ENCODE measurements at regions not wholly inside any gene's neighbourhood (a gene's known extent, or its start where the extent isn't known, plus 50 kb on each side); places are given as distances from the start of the nearest gene placed in this dataset.

DNA sequence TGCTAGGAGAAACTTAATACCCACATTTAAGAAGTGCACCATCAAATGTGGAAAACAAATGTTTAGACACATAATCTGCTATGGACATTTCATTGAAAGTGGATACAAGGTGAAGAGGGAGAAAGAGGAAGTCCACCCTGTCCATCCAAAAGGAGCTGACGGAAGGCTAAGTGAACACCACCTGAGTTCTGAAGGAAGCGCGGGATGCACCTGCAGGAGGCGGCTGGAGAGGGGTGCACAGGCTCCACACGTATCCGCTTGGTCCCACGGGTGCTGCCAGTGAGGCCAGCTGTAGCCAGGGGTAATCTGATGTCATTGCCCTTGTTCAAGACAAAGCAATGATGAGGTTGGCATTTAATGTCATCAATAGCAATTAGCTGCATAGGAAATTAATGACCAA lies 75.9 kb upstream of the TMEM18 start:
- Histone ChIP-seq H3K4me1 (ENCODE audit: insufficient read depth, low read length) (no peaks in the 10 kb centered on the region), H3K36me3 (replicated peaks in 1 of 2; ENCODE audit: control insufficient read depth in 1 of 2, insufficient read depth in 2 of 2, low read length in 2 of 2) (no peaks in the 10 kb centered on the region), H2AFZ (ENCODE audit: low read length) (no peak overlapping the region), H3K79me2 (ENCODE audit: insufficient read depth, low read length) (no peaks in the 10 kb centered on the region), H4K20me1 (ENCODE audit: insufficient read depth, low read length) (no peaks in the 10 kb centered on the region), H3K4me3 (replicated peaks in 1 of 3; ENCODE audit: insufficient read depth in 1 of 3, low read depth in 2 of 3, low read length in 3 of 3) (no peak overlapping the region), H3K4me2 (ENCODE audit: low read depth, low read length) (no peak overlapping the region), H3K9me3 (ENCODE audit: low read length) (no peaks in the 10 kb centered on the region), H3K27me3 (ENCODE audit: control insufficient read depth in 1 of 2, insufficient read depth in 2 of 2, low read length in 2 of 2) (peaks cover 0 to 17% of the 10 kb centered on the region in 2 experiments; a peak in 3 of 5 replicates), H3K9ac (ENCODE audit: insufficient read depth, low read depth, low read length) (no peak overlapping the region), H3K27ac (ENCODE audit: extremely low read length, insufficient read depth, low read length) (no peak overlapping the region)
- DNase-seq (ENCODE audit: low spot score) (no peak), FAIRE-seq (no peak), ATAC-seq (no peak)
- intact Hi-C loops (cut with micrococcal nuclease; ENCODE audit: unreplicated experiment) (no loop called here), in situ Hi-C loops (cut with HindIII; ENCODE audit: extremely low pct_ligation_motif_present, low pct_unique_long_range_greater_than_20kb) (no loop called here)
- WGBS (ENCODE audit: low lambda C conversion rate): 54% methylated on average over 7 of the region's 7 CpGs
- no TSS peak for BruUV-seq (replicated peaks)
- POLR2A ChIA-PET: no interaction called here
- TF ChIP-seq, protein P1, sequence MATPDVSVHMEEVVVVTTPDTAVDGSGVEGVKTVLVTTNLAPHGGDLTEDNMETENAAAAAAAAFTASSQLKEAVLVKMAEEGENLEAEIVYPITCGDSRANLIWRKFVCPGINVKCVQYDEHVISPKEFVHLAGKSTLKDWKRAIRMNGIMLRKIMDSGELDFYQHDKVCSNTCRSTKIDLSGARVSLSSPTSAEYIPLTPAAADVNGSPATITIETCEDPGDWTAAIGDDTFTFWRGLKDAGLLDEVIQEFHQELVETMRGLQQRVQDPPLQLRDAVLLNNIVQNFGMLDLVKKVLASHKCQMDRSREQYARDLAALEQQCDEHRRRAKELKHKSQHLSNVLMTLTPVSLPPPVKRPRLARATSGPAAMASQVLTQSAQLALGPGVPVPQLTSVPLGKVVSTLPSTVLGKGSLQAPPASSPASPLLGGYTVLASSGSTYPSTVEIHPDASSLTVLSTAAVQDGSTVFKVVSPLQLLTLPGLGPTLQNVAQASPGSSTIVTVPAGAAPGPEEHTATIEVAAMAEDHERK (CRISPR knock-in tag; IDR thresholded peaks at IDR 0.05; ENCODE audit: low read depth): no peak
- no peak for TF ChIP-seq KDM4B (CRISPR knock-in tag; IDR thresholded peaks at IDR 0.05)
- TF ChIP-seq ZNF781 (CRISPR knock-in tag; IDR thresholded peaks at IDR 0.05; ENCODE audit: borderline replicate concordance, not compliant biosample characterization): no peak
- TF ChIP-seq PHF20 (CRISPR knock-in tag; IDR thresholded peaks at IDR 0.05): no peak
- TF ChIP-seq ZNF354B (CRISPR knock-in tag; IDR thresholded peaks at IDR 0.05): no peak
- no peak for TF ChIP-seq KMT2A (CRISPR knock-in tag; IDR thresholded peaks at IDR 0.05)
- TF ChIP-seq ZBTB2 (CRISPR knock-in tag; IDR thresholded peaks at IDR 0.05; ENCODE audit: low read depth): no peak
- no peak for TF ChIP-seq RNF219 (CRISPR knock-in tag; IDR thresholded peaks at IDR 0.05)
- TF ChIP-seq NCOA5 (CRISPR knock-in tag; IDR thresholded peaks at IDR 0.05): no peak
- TF ChIP-seq TOE1 (CRISPR knock-in tag; IDR thresholded peaks at IDR 0.05): no peak
- TF ChIP-seq ZBTB7A (CRISPR knock-in tag; IDR thresholded peaks at IDR 0.05): no peak
- TF ChIP-seq, protein P2, sequence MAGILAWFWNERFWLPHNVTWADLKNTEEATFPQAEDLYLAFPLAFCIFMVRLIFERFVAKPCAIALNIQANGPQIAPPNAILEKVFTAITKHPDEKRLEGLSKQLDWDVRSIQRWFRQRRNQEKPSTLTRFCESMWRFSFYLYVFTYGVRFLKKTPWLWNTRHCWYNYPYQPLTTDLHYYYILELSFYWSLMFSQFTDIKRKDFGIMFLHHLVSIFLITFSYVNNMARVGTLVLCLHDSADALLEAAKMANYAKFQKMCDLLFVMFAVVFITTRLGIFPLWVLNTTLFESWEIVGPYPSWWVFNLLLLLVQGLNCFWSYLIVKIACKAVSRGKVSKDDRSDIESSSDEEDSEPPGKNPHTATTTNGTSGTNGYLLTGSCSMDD (CRISPR knock-in tag; IDR thresholded peaks at IDR 0.05): no peak
- TF ChIP-seq ZNF589 (CRISPR knock-in tag; conservative IDR thresholded peaks at IDR 0.05): no peak
- no peak for TF ChIP-seq ZNF782 (CRISPR knock-in tag; IDR thresholded peaks at IDR 0.05; ENCODE audit: borderline replicate concordance)
- TF ChIP-seq, protein P3, sequence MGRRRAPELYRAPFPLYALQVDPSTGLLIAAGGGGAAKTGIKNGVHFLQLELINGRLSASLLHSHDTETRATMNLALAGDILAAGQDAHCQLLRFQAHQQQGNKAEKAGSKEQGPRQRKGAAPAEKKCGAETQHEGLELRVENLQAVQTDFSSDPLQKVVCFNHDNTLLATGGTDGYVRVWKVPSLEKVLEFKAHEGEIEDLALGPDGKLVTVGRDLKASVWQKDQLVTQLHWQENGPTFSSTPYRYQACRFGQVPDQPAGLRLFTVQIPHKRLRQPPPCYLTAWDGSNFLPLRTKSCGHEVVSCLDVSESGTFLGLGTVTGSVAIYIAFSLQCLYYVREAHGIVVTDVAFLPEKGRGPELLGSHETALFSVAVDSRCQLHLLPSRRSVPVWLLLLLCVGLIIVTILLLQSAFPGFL (CRISPR knock-in tag; IDR thresholded peaks at IDR 0.05): no peak
- TF ChIP-seq RBFOX2 (IDR thresholded peaks at IDR 0.05; ENCODE audit: low read depth, low read length): no peak
- CTCF ChIA-PET (ENCODE audit: low intra/inter-chr PET ratio, low total read pairs): no interaction called here
